GM12878 (cell line): ENCODE measurements at regions not wholly inside any gene's neighbourhood (a gene's known extent, or its start where the extent isn't known, plus 50 kb on each side); places are given as distances from the start of the nearest gene placed in this dataset.

ENCODE experiments used
- ATAC-seq: fragments of 200-7000 bp; cut with Tn5 transposase; 3 replicates; pipeline ENCODE4 v1.9.1; 2020; ENCODE audit warnings: mild to moderate bottlenecking, moderate library complexity
- BruUV-seq: library from RNA; stranded (reverse); fragments of 400-500 nt; replicated peaks from 2 replicates; lab custom pipeline; 2021; lab: Mats Ljungman, UMichigan
- CTCF ChIA-PET: fragments of 300-600 bp; sonication (Branson Sonifier 250); formaldehyde crosslinking; extraction: SDS; loops from one replicate; lab custom pipeline; 2021; ENCODE audit warnings: inconsistent platforms; lab: Yijun Ruan, JAX
- POLR2A ChIA-PET: fragments of 350-600 bp; formaldehyde crosslinking; extraction: SDS; loops from one replicate; lab custom pipeline; 2021; ENCODE audit warnings: inconsistent platforms; lab: Charles Lee
- RAD21 ChIA-PET: fragments of 300-600 bp; sonication (Branson Sonifier 250); formaldehyde crosslinking; loops from one replicate; lab custom pipeline; 2023; ENCODE audit warnings: antibody characterized with exemption; ENCODE audit not compliant: unreplicated experiment; lab: Charles Lee
- SMC1A ChIA-PET: fragments of 300-600 bp; sonication (Branson Sonifier 250); formaldehyde crosslinking; loops from one replicate; lab custom pipeline; 2023; ENCODE audit not compliant: unreplicated experiment, uncharacterized antibody; lab: Charles Lee
- DNase-seq: peaks from one replicate; pipeline ENCODE4 v3.0.0-alpha.2; 2011; ENCODE audit warnings: low read depth, low spot score
- FAIRE-seq: peaks from 3 replicates; lab custom pipeline; 2011; peaks lifted over from hg19 to GRCh38; lab: Jason Lieb, UNC
- H2AFZ ChIP-seq: 2 replicates; pipeline ENCODE4 v1.6.0; 2011; ENCODE audit warnings: low read depth, low read length, control low read depth; ENCODE audit not compliant: control insufficient read depth
- H3K27ac ChIP-seq: 2 replicates; pipeline ENCODE4 v1.5.1; 2011; ENCODE audit warnings: control low read depth; ENCODE audit not compliant: control insufficient read depth, insufficient read depth
- H3K27me3 ChIP-seq, 2 experiments: replicated peaks in 1 of 2; 2 replicates each; pipeline versions ENCODE4 v1.6.0 to v1.6.1; 2011; ENCODE audit warnings: low read length in 1 of 2; ENCODE audit not compliant: control insufficient read depth in 2 of 2, insufficient read depth in 2 of 2
- H3K36me3 ChIP-seq, 2 experiments: 2 replicates each; pipeline ENCODE4 v1.5.1; 2011; ENCODE audit warnings: low read length in 1 of 2; ENCODE audit not compliant: control insufficient read depth in 2 of 2, insufficient read depth in 2 of 2
- H3K4me1 ChIP-seq: 2 replicates; pipeline ENCODE4 v1.6.1; 2011; ENCODE audit warnings: mild to moderate bottlenecking, low read length, moderate library complexity, mixed read lengths; ENCODE audit not compliant: control insufficient read depth, insufficient read depth
- H3K4me2 ChIP-seq: 2 replicates; pipeline ENCODE4 v1.6.0; 2011; ENCODE audit warnings: control low read depth; ENCODE audit not compliant: control insufficient read depth, insufficient read depth
- H3K4me3 ChIP-seq: fragments of 200-600 bp; sonication (generic); 2 replicates; pipeline ENCODE4 v1.5.1; 2016
- H3K79me2 ChIP-seq: 2 replicates; pipeline ENCODE4 v1.6.0; 2011; ENCODE audit warnings: low read length; ENCODE audit not compliant: control insufficient read depth, insufficient read depth
- H3K9ac ChIP-seq: 2 replicates; pipeline ENCODE4 v1.8.0; 2011; ENCODE audit warnings: low read length, control low read depth, mixed read lengths; ENCODE audit not compliant: control insufficient read depth, insufficient read depth
- H3K9me3 ChIP-seq: replicated peaks from 3 replicates; pipeline ENCODE4 v1.5.1; 2011; ENCODE audit warnings: mild to moderate bottlenecking, low read length; ENCODE audit not compliant: control insufficient read depth, insufficient read depth
- H4K20me1 ChIP-seq: 2 replicates; pipeline ENCODE4 v1.6.0; 2011; ENCODE audit not compliant: control insufficient read depth, insufficient read depth
- EZH2 ChIP-seq: IDR thresholded peaks from 2 replicates; pipeline ENCODE4 v1.6.1; 2012; ENCODE audit warnings: low read depth, mild to moderate bottlenecking, control low read depth, inconsistent platforms, low read length, borderline replicate concordance; ENCODE audit not compliant: control insufficient read depth
- NR2F1 ChIP-seq: fragments of 450-650 bp; conservative IDR thresholded peaks from 2 replicates; pipeline ENCODE4 v1.6.1; 2017; ENCODE audit warnings: mild to moderate bottlenecking
- WGBS: methylation state at CpG from one replicate; pipeline ENCODE4 v1.1.6; 2016; ENCODE audit warnings: low lambda C conversion rate; ENCODE audit not compliant: insufficient replicate concordance, insufficient coverage; ENCODE audit errors: missing lambda C conversion rate; 5-methylcytosine and 5-hydroxymethylcytosine counted together
- in situ Hi-C: fragments of 300-500 bp; cut with MboI; formaldehyde crosslinking; loops from 9 replicates; pipeline ENCODE4 v1.14.3; 2018; ENCODE audit warnings: mixed read lengths
- intact Hi-C: fragments of 100-400 bp; cut with micrococcal nuclease; formaldehyde crosslinking; loops from one replicate; pipeline ENCODE4 v1.14.2; 2022; ENCODE audit not compliant: unreplicated experiment
- TF ChIP-seq, protein P1 (sequence below): IDR thresholded peaks from 2 replicates; pipeline ENCODE4 v1.6.1; 2012; ENCODE audit warnings: low read depth, low read length, improper control_type of control experiment
- TF ChIP-seq, protein P2 (sequence below): IDR thresholded peaks from 2 replicates; pipeline ENCODE4 v1.6.1; 2011; ENCODE audit warnings: borderline replicate concordance, low read depth, mild to moderate bottlenecking, moderate library complexity, low read length; ENCODE audit not compliant: insufficient read depth, poor library complexity, severe bottlenecking
- TF ChIP-seq, protein P3 (sequence below): fragments of 450-650 bp; IDR thresholded peaks from 2 replicates; pipeline ENCODE4 v1.6.1; 2018; ENCODE audit warnings: borderline replicate concordance, mild to moderate bottlenecking; ENCODE audit not compliant: partially characterized antibody

DNA sequence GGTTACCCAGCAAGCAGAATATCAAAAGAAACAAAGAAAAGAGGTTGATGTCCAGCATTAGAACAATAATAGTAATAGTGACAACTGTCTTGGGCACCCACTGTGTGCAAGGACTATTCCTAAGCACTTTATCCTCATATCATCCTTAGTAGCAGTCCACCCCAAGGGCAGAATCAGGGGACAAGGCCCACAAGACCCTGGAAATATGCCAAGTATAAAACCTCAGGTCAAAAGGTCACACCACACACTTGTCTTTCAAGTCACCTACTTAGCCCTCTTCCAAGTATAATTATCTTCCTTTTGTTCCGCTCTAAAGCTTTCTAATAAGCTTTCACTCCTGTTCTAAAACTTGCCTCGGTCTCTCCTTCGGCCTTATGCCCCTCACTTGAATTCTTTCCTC, 124.0 kb upstream of the STT3B start:
- H3K4me1 ChIP-seq: no peaks in the 10 kb centered on the region
- H3K36me3 ChIP-seq: no peaks in the 10 kb centered on the region
- no peak for FAIRE-seq
- H3K9me3 ChIP-seq: no peaks in the 10 kb centered on the region
- in situ Hi-C loops (no loop called here), intact Hi-C loops (no loop called here)
- H4K20me1 ChIP-seq: no peaks in the 10 kb centered on the region
- H3K27ac ChIP-seq: no peak overlapping the region
- ChIA-PET RAD21 (no interaction called here), POLR2A (no interaction called here), SMC1A (interaction anchor here (1.3 kb wide), 1 partner anchor 10 kb away, joined by 3 read pairs; no protein-coding TSS in a partner anchor), CTCF (no interaction called here)
- no TSS peak for BruUV-seq
- TF ChIP-seq, protein P1, sequence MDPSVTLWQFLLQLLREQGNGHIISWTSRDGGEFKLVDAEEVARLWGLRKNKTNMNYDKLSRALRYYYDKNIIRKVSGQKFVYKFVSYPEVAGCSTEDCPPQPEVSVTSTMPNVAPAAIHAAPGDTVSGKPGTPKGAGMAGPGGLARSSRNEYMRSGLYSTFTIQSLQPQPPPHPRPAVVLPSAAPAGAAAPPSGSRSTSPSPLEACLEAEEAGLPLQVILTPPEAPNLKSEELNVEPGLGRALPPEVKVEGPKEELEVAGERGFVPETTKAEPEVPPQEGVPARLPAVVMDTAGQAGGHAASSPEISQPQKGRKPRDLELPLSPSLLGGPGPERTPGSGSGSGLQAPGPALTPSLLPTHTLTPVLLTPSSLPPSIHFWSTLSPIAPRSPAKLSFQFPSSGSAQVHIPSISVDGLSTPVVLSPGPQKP: no peak
- peak; percentile 82 for TF ChIP-seq NR2F1
- TF ChIP-seq, protein P2, sequence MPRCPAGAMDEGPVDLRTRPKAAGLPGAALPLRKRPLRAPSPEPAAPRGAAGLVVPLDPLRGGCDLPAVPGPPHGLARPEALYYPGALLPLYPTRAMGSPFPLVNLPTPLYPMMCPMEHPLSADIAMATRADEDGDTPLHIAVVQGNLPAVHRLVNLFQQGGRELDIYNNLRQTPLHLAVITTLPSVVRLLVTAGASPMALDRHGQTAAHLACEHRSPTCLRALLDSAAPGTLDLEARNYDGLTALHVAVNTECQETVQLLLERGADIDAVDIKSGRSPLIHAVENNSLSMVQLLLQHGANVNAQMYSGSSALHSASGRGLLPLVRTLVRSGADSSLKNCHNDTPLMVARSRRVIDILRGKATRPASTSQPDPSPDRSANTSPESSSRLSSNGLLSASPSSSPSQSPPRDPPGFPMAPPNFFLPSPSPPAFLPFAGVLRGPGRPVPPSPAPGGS: no peak
- TF ChIP-seq EZH2: no peak
- TF ChIP-seq, protein P3, sequence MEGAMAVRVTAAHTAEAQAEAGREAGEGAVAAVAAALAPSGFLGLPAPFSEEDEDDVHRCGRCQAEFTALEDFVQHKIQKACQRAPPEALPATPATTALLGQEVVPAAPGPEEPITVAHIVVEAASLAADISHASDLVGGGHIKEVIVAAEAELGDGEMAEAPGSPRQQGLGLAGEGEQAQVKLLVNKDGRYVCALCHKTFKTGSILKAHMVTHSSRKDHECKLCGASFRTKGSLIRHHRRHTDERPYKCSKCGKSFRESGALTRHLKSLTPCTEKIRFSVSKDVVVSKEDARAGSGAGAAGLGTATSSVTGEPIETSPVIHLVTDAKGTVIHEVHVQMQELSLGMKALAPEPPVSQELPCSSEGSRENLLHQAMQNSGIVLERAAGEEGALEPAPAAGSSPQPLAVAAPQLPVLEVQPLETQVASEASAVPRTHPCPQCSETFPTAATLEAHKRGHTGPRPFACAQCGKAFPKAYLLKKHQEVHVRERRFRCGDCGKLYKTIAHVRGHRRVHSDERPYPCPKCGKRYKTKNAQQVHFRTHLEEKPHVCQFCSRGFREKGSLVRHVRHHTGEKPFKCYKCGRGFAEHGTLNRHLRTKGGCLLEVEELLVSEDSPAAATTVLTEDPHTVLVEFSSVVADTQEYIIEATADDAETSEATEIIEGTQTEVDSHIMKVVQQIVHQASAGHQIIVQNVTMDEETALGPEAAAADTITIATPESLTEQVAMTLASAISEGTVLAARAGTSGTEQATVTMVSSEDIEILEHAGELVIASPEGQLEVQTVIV: no peak
- H3K4me2 ChIP-seq: no peak overlapping the region
- 60% methylated on average over 3 of the region's 3 CpGs for WGBS
- H3K9ac ChIP-seq: no peak overlapping the region
- H3K79me2 ChIP-seq: no peaks in the 10 kb centered on the region
- no peak for ATAC-seq
- DNase-seq: no peak
- no peak overlapping the region for H3K4me3 ChIP-seq
- H3K27me3 ChIP-seq: no peaks in the 10 kb centered on the region
- no peak overlapping the region for H2AFZ ChIP-seq
